Anterior cingulate cortex (tissue), 58 donors: ENCODE measurements at regions not wholly inside any gene's neighbourhood (a gene's known extent, or its start where the extent isn't known, plus 50 kb on each side); places are given as distances from the start of the nearest gene placed in this dataset.

ENCODE experiments used
- DNase-seq, 58 donors: peaks; one replicate each; lab custom pipeline; 2025; lab: John Stamatoyannopoulos, UW

DNA sequence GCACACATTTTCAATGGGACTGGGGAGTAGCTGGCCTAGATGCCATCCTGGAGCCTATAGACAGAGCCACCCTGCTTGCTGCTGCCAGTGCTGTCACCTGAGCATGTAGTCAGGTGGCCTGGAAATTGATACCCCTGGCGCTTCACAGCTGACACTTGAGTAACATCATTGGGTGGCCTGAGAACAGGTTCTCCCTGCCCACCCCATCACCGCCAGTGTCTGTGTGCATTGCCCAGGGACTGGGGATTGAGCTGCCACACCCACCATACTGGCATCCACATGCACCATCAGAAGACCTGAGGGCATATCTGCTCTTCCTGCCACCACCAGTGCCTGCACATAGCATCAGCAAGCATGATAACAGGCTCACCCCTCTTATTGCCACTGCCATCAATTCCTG lies 1142.9 kb upstream of the PABPC4L start:
- no peak for DNase-seq

- no peak for DNase-seq
These were observed 1136.6 kb upstream of the PABPC4L start for GRCh38 chr4:135338181-135338580.

DNA sequence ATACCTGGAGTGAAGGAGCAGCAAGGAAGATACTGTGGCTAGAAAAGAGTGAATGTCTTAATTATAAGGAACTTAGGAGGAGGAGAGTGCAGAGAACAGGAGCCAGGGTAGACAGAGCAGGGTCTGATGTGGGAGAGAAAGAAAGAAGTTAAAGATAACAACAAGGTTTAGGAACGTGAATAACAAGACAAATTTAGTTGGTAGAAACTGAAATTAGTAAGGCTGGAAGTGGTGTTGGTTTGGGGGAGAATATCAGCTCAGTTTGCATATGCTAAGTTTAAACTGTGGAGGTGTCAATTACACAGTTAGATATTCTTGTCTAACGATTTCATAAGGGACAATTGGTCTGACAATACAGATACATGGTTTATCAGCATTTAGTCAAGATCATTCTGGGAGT lies 1123.7 kb upstream of the PABPC4L start:
- DNase-seq, result no peak

DNA sequence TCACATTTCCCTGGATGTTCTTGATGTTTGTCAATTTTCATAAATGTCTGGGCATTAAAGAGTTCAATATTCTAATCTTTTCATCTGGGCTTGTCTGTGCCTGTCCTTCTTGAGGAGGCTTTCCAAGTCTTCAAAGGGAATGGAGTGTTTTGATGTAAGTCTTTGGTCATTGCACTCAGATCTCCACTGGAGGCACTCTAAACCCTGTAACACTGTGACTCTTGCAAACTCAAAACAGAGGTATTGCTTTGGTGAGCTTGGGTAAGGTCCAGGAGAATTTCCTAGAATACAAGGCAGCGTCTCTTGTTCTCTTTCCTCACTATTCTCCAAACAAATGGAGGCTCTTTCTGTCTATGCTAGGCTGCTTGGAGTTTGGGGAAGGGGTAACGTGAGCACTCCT lies 1118.1 kb upstream of the PABPC4L start:
- DNase-seq, result no peak

DNA sequence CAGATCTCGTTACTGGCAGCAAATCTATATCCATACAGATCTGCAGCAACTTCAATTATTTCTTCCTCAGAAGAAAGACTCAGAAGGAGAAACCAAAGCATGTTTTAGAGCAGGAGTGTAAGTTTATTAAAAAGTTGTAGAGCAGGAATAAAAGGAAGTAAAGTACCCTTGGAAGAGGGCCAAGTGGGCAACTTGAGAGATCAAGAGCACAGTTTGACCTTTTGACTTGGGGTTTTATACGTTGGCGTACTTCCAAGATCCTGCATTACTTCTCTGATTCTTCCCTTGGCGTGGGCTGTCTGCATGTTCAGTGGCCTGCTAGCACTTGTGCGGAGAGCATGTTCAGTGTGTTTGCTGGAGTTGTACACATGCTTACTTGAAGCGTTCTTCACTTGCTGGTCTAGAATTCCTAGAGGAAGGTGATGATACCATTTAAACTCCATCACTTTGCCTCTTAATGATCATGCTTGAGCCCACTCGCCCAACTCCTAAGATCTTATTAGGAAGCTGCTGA lies 1114.7 kb upstream of the PABPC4L start:
- no peak for DNase-seq

GRCh38 chr4:135290136-135290535 lies 1088.5 kb upstream of the PABPC4L start:
- no peak for DNase-seq

DNA sequence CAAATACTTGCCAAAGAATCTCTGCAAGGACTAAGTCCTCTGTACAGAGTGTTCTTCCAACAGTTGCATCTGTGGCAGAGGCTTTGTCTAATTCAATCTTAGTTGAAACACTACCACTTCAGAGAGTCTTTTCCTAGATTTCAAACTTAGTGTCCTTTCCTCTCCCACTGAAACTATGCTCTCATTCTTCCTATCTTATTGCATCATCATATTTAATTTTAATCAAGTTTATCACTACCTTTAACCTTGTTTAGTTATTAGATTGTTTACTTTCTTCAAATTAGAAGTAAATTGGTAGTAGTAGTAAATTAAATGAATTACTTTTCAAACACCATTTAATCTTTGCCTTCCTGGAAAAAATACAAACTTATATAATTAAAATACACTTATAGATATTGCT lies 1082.3 kb upstream of the PABPC4L start:
- no peak for DNase-seq

- no peak for DNase-seq
These were observed 1081.1 kb upstream of the PABPC4L start for GRCh38 chr4:135282676-135283075.

DNA sequence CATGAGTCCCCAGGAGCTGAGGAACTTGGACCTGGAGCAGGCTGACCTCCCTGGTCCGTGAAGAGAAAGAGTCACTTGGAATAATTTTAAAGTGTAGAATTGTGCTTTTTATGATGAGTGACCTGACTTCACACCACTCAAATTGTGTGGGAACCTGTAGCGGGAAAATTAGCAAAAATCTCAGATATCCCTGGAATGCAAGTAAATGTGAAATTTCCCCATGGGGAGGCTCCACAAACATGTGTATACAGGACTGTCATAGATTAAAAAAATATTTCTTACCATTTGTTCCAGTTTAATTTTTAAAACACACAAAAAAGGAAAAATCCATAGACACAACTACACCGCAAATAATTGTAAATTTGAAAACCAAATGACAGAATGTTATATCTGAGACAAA lies 1079.6 kb upstream of the PABPC4L start:
- no peak for DNase-seq

DNA sequence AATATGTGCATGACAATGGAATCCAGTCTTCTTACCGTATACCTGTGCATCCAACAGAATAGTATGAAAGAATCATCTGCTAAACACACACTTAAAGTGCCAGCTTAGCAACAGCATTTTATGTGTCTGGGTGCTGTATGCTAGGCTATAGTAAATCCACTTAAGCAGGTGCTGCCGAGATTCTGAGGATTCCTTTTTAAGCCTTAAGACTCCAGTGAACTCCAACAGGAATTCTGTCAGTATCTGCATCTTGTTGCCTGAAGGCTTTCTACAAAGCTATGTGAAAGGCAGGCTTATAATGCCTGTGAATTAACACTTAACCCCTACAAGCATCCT lies 1076.4 kb upstream of the PABPC4L start:
- no peak for DNase-seq

DNA sequence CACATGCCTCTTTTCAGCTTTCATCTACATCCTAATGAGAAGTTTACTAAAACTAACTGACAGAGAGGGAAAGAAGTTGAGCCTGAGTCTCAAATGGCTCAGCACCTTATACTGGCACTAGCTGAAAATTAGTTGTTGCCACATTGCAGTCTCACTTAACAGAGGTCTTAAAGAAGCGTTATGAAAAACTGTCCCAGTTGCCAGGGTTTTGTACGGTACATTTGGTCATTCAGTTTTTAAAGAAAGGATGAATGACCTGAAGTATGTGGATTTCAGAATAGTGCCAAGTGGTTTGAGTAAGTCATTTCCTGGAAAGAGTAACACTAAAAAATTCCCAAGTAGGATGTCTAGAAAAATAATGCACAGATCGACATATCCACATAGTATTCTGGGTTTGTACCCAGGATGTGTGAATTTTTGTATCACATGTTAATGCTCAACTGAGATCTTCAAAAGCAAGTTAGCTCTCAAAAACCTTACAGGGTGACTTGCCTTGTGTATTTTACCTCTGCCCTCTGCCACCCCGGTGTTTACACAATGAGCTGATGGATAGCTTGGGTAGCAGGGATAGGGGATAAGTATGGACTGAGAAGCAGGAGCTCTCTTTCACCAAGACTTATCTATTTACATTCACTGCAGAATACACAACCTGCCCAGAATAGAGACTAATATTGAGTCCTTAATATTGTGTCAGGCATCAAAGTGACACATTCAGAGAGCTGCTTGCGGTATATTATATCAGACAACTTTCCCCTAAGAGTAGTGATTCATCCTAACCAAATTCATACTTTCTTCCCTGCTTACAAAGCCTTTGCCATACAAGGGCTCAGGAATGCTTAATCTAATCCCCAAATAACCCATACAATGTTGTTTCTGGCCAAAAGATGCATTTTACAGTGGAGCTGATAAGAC lies 1075.7 kb upstream of the PABPC4L start:
- DNase-seq, result no peak

- DNase-seq, result no peak
These were observed 1072.8 kb upstream of the PABPC4L start for GRCh38 chr4:135274416-135274815.

GRCh38 chr4:135269125-135269890 lies 1067.7 kb upstream of the PABPC4L start:
- DNase-seq, result no peak

DNA sequence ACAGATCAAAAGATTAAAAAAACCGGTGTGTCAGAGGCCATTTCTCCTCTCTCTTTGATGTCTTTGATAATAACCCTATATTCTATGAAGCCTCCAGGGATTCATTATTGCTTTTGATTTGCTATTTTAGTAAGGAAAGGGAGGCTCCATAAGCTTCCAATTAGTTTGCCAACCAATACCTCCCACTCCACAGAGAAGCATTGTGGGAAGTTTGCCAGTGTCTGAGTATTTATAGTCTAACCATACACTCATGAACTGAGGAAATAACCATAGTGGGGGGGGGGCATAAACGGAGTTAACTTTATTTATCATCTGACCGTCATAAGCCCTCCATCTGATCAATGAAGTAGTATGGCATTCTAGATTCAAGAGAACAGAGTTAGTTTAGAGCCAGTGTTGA lies 1066.8 kb upstream of the PABPC4L start:
- no peak for DNase-seq

DNA sequence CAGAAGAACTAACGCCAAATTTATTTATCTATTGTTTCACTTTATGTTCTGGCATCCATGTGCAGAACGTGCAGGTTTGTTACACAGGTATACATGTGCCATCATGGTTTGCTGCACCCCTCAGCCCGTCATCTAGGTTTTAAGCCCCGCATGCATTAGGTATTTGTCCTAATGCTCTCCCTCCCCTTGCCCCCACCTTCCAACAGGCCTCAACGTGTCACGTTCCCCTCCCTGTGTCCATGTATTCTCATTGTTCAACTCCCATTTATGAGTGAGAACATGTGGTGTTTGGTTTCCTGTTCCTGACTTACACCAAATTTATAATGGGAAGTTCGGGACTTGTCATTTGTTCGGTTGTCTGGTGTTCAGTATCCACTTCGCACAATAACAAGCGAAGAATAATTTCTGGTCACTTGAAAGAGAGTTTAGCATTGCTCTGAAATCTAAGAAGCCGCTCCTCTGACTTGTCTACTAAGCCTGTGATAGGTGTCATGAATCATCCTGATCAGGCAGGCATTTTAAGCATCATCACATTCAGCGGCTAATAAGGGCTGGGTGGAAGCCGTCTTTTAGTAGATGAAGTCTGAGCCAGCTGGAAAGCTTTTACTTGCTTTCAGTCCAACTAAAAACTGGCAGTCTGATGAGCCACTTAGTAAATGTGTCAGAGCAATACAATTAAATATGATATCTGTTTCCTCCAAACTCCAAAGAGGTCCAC lies 1065.7 kb upstream of the PABPC4L start:
- no peak for DNase-seq

DNA sequence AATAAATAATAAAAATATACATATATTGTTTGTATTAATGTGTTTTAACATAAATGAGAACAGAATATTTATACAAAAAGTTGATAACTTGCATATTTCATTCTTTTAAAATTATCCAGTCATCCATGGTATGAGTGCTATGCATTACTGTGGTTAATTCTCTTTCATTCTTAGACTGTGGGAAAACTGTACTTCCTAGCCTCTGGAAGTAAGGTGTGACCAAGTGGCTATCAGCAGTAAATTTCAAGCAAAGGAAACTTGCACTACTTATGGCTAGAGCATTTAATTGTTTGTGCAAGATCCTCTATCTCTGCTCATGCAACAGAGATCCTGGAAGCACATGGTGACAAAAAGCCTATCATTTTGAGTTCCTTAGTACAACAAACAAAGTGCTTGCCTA lies 1054.5 kb upstream of the PABPC4L start:
- DNase-seq, result no peak

DNA sequence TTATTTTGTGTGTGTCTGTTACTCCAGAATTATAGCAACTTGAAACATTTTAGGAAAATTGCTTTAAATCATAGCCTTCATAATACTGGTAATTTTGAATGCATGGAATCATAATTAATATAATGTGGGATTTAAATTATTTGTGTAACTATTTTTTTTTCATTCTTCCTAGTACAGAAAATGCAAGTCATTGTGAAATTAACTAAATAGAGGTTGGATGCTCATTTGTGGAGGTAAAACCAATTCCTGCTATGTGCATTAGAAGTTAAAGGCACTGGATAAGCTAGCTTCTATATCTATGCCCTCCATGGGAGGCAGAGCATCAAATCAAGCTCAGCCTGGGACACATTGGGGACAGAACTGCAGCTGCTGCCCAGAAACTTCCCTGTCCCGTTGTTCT lies 1048.5 kb upstream of the PABPC4L start:
- no peak for DNase-seq

- no peak for DNase-seq
These were observed 1047.4 kb upstream of the PABPC4L start for GRCh38 chr4:135249024-135249423.

DNA sequence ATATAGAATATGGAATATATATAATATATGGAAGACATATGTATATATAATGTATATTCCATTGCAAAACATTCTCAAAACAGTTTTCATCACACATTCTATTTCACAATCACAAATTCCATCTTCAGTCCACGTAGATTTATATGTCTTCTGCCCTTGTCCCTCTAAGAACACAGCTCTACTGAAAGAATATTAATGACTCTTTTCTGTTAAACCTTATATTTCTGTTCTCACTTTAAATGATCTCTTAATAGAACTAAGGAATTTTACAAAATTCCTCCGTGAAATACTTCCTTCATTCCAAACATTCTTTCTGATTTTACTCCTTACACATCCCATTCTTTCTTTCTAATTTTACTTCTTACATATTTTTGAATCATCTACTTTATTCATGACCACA lies 1043.1 kb upstream of the PABPC4L start:
- no peak for DNase-seq

DNA sequence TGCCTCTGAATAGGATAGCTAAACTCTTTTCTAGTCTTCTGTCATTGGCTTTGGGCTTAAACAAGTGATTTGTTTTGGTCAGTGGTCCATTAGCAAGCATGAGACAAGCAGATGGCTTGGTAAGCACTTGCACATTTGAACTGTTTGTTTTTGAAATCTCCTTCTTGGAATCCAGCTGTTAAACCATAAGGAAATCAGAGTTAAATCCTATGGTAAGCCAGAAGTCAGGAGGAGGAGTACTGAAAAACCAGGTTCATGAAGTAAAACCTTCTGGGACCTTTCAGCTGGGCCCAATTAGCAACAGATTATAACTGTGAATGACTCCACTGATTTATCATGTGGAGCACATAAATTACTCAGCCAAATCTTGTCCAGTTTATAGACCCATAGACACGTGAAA lies 1042.5 kb upstream of the PABPC4L start:
- DNase-seq, result no peak

DNA sequence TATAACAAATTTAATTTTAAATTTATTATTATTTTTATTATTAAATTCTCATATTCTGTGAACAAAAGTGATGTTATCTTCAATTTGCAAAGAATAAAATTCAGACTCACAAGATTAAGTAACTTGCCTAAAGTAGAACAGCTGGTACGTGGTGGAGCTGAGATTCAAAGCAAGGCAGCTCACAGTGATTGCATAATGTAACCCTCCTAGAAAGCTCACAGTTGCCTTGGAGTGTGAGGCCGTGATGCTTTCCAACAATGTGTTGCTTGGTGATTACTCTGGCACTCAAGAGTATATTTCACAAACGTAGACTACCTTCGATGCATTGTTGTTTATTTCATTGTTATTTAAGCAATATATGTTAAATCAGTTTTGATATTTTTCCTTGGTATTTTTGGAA lies 1039.2 kb upstream of the PABPC4L start:
- DNase-seq, result peak in 31 of 58 donors; percentile 0 to 53 (median 7)
